Pancreas (tissue), 10 donors: ENCODE measurements at regions not wholly inside any gene's neighbourhood (a gene's known extent, or its start where the extent isn't known, plus 50 kb on each side); places are given as distances from the start of the nearest gene placed in this dataset.

Experiments used
- ATAC-seq, 4 donors: fragments of 200-7000 bp; cut with Tn5 transposase; one replicate each; pipeline versions ENCODE4 v1.8.0 to v1.9.1; 2020; ENCODE audit warnings: mild to moderate bottlenecking in 4 of 4, moderate library complexity in 4 of 4
- DNase-seq, 6 donors: peaks; one replicate each; pipeline ENCODE4 v3.0.0-alpha.2; 2020
- FAIRE-seq: peaks from 2 replicates; lab custom pipeline; 2012; peaks lifted over from hg19 to GRCh38; lab: Jason Lieb, UNC
- H3K27ac ChIP-seq, 4 donors: fragments of 200-600 bp; sonication (generic); 1 replicate in 3 of 4; 2 replicates in 1 of 4; pipeline versions ENCODE4 v1.5.0 to v1.8.0; 2020
- H3K27me3 ChIP-seq, 4 donors: fragments of 200-600 bp; one replicate each; pipeline ENCODE4 v1.8.0; 2021
- H3K36me3 ChIP-seq, 3 donors: fragments of 200-600 bp; sonication (generic) in 1 of 3; one replicate each; pipeline versions ENCODE4 v1.5.0 to v1.8.0; 2020 to 2021
- H3K4me1 ChIP-seq, 3 donors: fragments of 200-600 bp; one replicate each; pipeline ENCODE4 v1.8.0; 2021
- H3K4me3 ChIP-seq, 4 donors: fragments of 200-600 bp; sonication (generic) in 2 of 4; one replicate each; pipeline versions ENCODE4 v1.5.0 to v1.8.0; 2020 to 2021
- H3K9me3 ChIP-seq, 4 donors: fragments of 200-600 bp; one replicate each; pipeline ENCODE4 v1.8.0; 2021
- WGBS, 2 donors: extraction: QIAGEN DNeasy Blood & Tissue Kit; methylation state at CpG; one replicate each; pipeline ENCODE4 v1.1.7; 2013; 5-methylcytosine and 5-hydroxymethylcytosine counted together
- intact Hi-C, 3 donors: fragments of 100-400 bp; cut with DNase I; formaldehyde crosslinking; loops; one replicate each; pipeline versions ENCODE4 v1.11.1 to v1.14.2; 2022
- TF ChIP-seq, protein P1 (sequence below), 4 donors: fragments of 200-600 bp; sonication (generic) in 3 of 4; IDR thresholded peaks; one replicate each; pipeline versions ENCODE4 v1.5.0 to v1.8.0; 2021; ENCODE audit warnings: antibody characterized with exemption in 4 of 4
- donor health status: healthy with polysubstance abuse.
- donor health status: DM: no; HTN: no; CAD: no; lungs with moderate emphysema.
- donor health status: DM: no; HTN: no; CAD: no.
- donor health status: control.
- donor health status: control.
- donor health status: Bipolar disorder and iron deficiency.
- donor health status: DM: yes; HTN: yes; CAD: no.
- donor health status: DM: no; HTN: no; CAD: no.
- donor health status: DM: no; HTN: no; CAD: no.
- donor health status: DM: yes; HTN: yes; CAD: no.

DNA sequence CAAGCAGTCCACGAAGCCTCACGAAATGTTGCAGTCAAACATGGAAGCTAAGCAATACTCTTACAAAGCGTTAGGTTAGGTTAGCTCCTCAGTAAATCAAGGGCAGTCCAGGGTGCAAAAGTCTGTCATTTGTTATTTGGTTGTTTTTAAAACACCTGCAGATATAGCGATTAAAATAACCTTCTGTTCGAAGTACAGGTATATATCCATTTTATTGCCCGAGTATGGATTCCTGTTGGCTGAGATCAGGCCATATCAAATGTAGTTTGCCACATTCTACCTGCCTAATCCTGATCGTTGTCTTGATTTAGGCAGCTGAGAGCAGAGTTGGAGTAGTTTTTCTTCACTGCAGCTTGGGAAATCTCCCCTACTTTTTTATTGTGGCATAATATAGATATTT lies 99.5 kb upstream of the EPB41L3 start:
- ATAC-seq (no peak), DNase-seq (no peak), FAIRE-seq (no peak)
- Histone ChIP-seq H3K4me1 (no peaks in the 10 kb centered on the region), H3K36me3 (no peaks in the 10 kb centered on the region), H3K9me3 (no peaks in the 10 kb centered on the region), H3K4me3 (no peak overlapping the region), H3K27ac (no peak overlapping the region), H3K27me3 (peaks cover 0 to 9% (median 2%) of the 10 kb centered on the region in 4 donors)
- WGBS, 2 donors: 68 to 80% methylated on average over 7 of the region's 7 CpGs
- intact Hi-C loops: no loop called here
- TF ChIP-seq, protein P1, sequence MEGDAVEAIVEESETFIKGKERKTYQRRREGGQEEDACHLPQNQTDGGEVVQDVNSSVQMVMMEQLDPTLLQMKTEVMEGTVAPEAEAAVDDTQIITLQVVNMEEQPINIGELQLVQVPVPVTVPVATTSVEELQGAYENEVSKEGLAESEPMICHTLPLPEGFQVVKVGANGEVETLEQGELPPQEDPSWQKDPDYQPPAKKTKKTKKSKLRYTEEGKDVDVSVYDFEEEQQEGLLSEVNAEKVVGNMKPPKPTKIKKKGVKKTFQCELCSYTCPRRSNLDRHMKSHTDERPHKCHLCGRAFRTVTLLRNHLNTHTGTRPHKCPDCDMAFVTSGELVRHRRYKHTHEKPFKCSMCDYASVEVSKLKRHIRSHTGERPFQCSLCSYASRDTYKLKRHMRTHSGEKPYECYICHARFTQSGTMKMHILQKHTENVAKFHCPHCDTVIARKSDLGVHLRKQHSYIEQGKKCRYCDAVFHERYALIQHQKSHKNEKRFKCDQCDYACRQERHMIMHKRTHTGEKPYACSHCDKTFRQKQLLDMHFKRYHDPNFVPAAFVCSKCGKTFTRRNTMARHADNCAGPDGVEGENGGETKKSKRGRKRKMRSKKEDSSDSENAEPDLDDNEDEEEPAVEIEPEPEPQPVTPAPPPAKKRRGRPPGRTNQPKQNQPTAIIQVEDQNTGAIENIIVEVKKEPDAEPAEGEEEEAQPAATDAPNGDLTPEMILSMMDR (IDR thresholded peaks at IDR 0.05): no peak

DNA sequence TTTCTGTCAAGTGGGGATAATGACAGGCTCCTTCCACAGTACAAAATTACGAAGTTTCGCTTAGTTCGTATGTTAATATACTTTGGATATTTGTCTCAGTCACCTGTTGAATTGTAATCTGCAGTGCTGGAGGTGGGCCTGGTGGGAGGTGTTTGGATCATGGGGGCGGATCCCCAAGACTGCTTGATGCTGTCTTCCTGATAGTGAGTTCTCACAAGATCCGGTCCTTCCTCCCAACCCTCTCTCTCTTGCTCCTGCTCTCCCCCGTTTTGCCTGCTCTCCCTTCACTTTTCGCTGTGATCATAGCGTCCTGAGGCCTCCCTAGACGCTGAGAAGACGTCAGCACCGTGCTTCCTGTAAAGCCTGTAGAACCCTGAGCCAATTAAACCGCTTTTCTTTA lies 97.1 kb upstream of the EPB41L3 start:
- Histone ChIP-seq H3K9me3 (no peaks in the 10 kb centered on the region), H3K4me3 (no peak overlapping the region), H3K27me3 (peaks cover 0 to 9% (median 2%) of the 10 kb centered on the region in 4 donors), H3K36me3 (no peaks in the 10 kb centered on the region), H3K4me1 (no peaks in the 10 kb centered on the region), H3K27ac (no peak overlapping the region)
- WGBS, 2 donors: 55 to 58% methylated on average over 12 of the region's 12 CpGs
- no peak for DNase-seq
- FAIRE-seq: no peak
- ATAC-seq: no peak
- intact Hi-C loops: no loop called here
- TF ChIP-seq, protein P1 (IDR thresholded peaks at IDR 0.05): no peak

DNA sequence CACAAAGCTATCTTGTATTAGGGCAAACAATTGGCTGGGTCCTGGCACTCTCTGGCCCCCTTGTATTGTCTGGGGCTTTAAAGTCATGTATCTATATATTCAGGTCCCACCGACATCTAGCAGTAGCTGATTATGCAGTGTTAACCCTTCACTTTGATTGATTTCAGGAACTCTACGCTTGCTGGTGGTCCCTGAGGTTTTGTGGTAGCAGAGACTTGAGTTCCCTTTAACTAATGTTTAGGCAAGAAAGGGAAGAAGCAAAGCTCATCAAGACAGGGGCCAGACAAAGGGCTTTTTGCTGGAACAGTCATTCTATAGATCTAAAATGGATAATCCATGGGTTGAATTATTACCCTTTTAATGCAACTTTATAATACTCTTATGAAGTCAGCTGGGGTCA lies 95.3 kb upstream of the EPB41L3 start:
- 33 to 52% methylated on average over 2 of the region's 2 CpGs for WGBS, 2 donors
- no peak for ATAC-seq
- H3K9me3 ChIP-seq: no peaks in the 10 kb centered on the region
- no peaks in the 10 kb centered on the region for H3K36me3 ChIP-seq
- TF ChIP-seq, protein P1 (IDR thresholded peaks at IDR 0.05): no peak
- no peak for DNase-seq
- H3K4me3 ChIP-seq: no peak overlapping the region
- no peaks in the 10 kb centered on the region for H3K4me1 ChIP-seq
- H3K27me3 ChIP-seq: peaks cover 0 to 9% (median 2%) of the 10 kb centered on the region in 4 donors
- H3K27ac ChIP-seq: no peak overlapping the region
- FAIRE-seq: no peak
- intact Hi-C loops: no loop called here

DNA sequence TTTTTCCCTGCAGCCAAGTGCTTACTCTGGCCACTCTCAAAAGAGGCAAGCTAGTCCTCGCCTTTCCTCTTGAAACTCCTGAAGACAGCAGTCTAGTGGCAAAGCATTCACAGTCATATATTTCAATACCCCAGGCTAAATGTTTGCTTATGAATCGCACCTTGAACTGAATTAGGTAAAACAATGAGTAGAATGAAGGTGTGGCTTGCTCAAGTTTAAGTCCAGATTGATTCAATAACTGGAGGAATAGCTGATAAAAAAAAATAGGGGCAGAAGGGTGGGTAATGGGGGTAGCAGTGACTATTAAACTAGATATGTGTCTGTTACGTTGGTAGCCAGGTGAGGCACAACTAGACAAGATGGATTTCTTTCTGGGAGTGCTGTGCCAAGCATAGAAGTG lies 88.2 kb upstream of the EPB41L3 start:
- Histone ChIP-seq H3K36me3 (no peaks in the 10 kb centered on the region), H3K9me3 (no peaks in the 10 kb centered on the region), H3K27me3 (no peaks in the 10 kb centered on the region), H3K4me3 (no peak overlapping the region), H3K27ac (no peak overlapping the region), H3K4me1 (peaks cover 0 to 4% (median 0%) of the 10 kb centered on the region in 3 donors)
- 61 to 74% methylated on average over 3 of the region's 3 CpGs for WGBS, 2 donors
- TF ChIP-seq, protein P1 (IDR thresholded peaks at IDR 0.05): no peak
- intact Hi-C loops: no loop called here
- DNase-seq (no peak), FAIRE-seq (no peak), ATAC-seq (no peak)

DNA sequence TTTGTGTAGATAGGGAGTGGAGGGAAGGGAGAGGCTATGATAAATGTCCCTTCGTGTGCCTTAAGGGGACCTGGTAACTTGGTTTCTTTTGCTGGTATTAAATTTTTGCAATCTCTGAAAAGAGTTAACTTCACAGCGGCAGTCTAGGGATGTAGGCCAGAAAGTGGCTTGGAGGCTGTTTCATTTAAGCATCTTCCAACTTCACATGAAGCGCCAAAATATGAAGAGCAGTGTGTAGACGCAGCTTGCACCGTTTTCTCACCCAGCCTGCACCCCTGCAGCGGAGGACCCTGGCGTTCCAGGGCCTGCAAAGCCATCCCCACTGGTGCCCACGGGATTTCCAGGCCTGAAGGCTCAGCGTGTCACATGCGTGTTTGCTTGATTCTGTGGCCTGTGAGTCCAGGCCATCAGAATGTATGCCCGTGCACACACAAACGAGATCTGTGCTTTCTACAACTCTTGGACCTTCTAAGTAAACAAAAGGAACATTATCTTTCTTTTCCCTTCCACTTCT lies 87.2 kb upstream of the EPB41L3 start:
- WGBS, 2 donors: 62 to 65% methylated on average over 12 of the region's 12 CpGs
- TF ChIP-seq, protein P1 (IDR thresholded peaks at IDR 0.05): no peak
- peak in 1 of 6 donors; percentile 9 for DNase-seq
- Histone ChIP-seq H3K27ac (no peak overlapping the region), H3K4me3 (peak overlapping the region in 1 of 4 donors; percentile 71), H3K4me1 (peaks cover 0 to 4% (median 0%) of the 10 kb centered on the region in 3 donors), H3K27me3 (no peaks in the 10 kb centered on the region), H3K9me3 (no peaks in the 10 kb centered on the region), H3K36me3 (no peaks in the 10 kb centered on the region)
- intact Hi-C loops: no loop called here
- no peak for FAIRE-seq
- no peak for ATAC-seq
